ENCODE measurements at regions not wholly inside any gene's neighbourhood (a gene's known extent, or its start where the extent isn't known, plus 50 kb on each side); places are given as distances from the start of the nearest gene placed in this dataset.

GRCh38 chr20:17138237-17138636 is 88.6 kb upstream of the PCSK2 start:
- no peak for DNase-seq (ENCODE audit: extremely low spot score, unreplicated experiment)
- Mint-ChIP-seq H3K27ac (ENCODE audit: unreplicated experiment) (no peak overlapping the region), H3K4me1 (ENCODE audit: unreplicated experiment) (no peaks in the 10 kb centered on the region), H3K4me3 (ENCODE audit: unreplicated experiment) (no peak overlapping the region), H3K27me3 (ENCODE audit: unreplicated experiment) (no peaks in the 10 kb centered on the region), H3K36me3 (ENCODE audit: unreplicated experiment) (no peaks in the 10 kb centered on the region), H3K9me3 (ENCODE audit: unreplicated experiment) (no peaks in the 10 kb centered on the region)
- TF ChIP-seq CTCF (IDR thresholded peaks at IDR 0.05): no peak

- no peaks in the 10 kb centered on the region for H3K9me3 Mint-ChIP-seq (ENCODE audit: unreplicated experiment)
- no peak for TF ChIP-seq CTCF (IDR thresholded peaks at IDR 0.05)
- H3K4me3 Mint-ChIP-seq (ENCODE audit: unreplicated experiment): no peak overlapping the region
Observed at GRCh38 chr20:17140894-17141293, 85.9 kb upstream of the PCSK2 start.

GRCh38 chr20:17141568-17141967 is 85.3 kb upstream of the PCSK2 start:
- Mint-ChIP-seq H3K4me1 (ENCODE audit: unreplicated experiment) (no peaks in the 10 kb centered on the region), H3K27ac (ENCODE audit: unreplicated experiment) (no peak overlapping the region), H3K4me3 (ENCODE audit: unreplicated experiment) (no peak overlapping the region), H3K27me3 (ENCODE audit: unreplicated experiment) (no peaks in the 10 kb centered on the region), H3K36me3 (ENCODE audit: unreplicated experiment) (no peaks in the 10 kb centered on the region), H3K9me3 (ENCODE audit: unreplicated experiment) (no peaks in the 10 kb centered on the region)
- no peak for DNase-seq (ENCODE audit: extremely low spot score, unreplicated experiment)
- TF ChIP-seq CTCF (IDR thresholded peaks at IDR 0.05): no peak

More at GRCh38 chr20:17140894-17141293, 85.9 kb upstream of the PCSK2 start:
- Mint-ChIP-seq H3K4me1 (ENCODE audit: unreplicated experiment) (no peaks in the 10 kb centered on the region), H3K27me3 (ENCODE audit: unreplicated experiment) (no peaks in the 10 kb centered on the region), H3K36me3 (ENCODE audit: unreplicated experiment) (no peaks in the 10 kb centered on the region), H3K27ac (ENCODE audit: unreplicated experiment) (no peak overlapping the region)
- DNase-seq (ENCODE audit: extremely low spot score, unreplicated experiment): no peak

GRCh38 chr20:17142666-17143065 is 84.2 kb upstream of the PCSK2 start:
- H3K4me3 Mint-ChIP-seq (ENCODE audit: unreplicated experiment): no peak overlapping the region
- no peak for TF ChIP-seq CTCF (IDR thresholded peaks at IDR 0.05)
- no peaks in the 10 kb centered on the region for H3K27me3 Mint-ChIP-seq (ENCODE audit: unreplicated experiment)
- H3K9me3 Mint-ChIP-seq (ENCODE audit: unreplicated experiment): no peaks in the 10 kb centered on the region
- H3K4me1 Mint-ChIP-seq (ENCODE audit: unreplicated experiment): no peaks in the 10 kb centered on the region
- H3K27ac Mint-ChIP-seq (ENCODE audit: unreplicated experiment): no peak overlapping the region
- no peak for DNase-seq (ENCODE audit: extremely low spot score, unreplicated experiment)
- no peaks in the 10 kb centered on the region for H3K36me3 Mint-ChIP-seq (ENCODE audit: unreplicated experiment)

GRCh38 chr20:17150858-17151257 is 76.0 kb upstream of the PCSK2 start:
- DNase-seq (ENCODE audit: extremely low spot score, unreplicated experiment): no peak
- H3K27ac Mint-ChIP-seq (ENCODE audit: unreplicated experiment): no peak overlapping the region
- no peaks in the 10 kb centered on the region for H3K4me1 Mint-ChIP-seq (ENCODE audit: unreplicated experiment)
- H3K9me3 Mint-ChIP-seq (ENCODE audit: unreplicated experiment): no peaks in the 10 kb centered on the region
- no peaks in the 10 kb centered on the region for H3K36me3 Mint-ChIP-seq (ENCODE audit: unreplicated experiment)
- TF ChIP-seq CTCF (IDR thresholded peaks at IDR 0.05): no peak
- no peaks in the 10 kb centered on the region for H3K27me3 Mint-ChIP-seq (ENCODE audit: unreplicated experiment)
- H3K4me3 Mint-ChIP-seq (ENCODE audit: unreplicated experiment): no peak overlapping the region
